Loucy (cell line): ENCODE measurements at regions not wholly inside any gene's neighbourhood (a gene's known extent, or its start where the extent isn't known, plus 50 kb on each side); places are given as distances from the start of the nearest gene placed in this dataset.
A peak's percentile ranks its signal among the peaks of the same experiment; 100 is the strongest.

Experiments
- H2AFZ ChIP-seq: fragments of 200-600 bp; sonication (generic); 2 replicates; pipeline ENCODE4 v1.6.0; 2016; ENCODE audit warnings: antibody characterized with exemption, mild to moderate bottlenecking, low read length, moderate library complexity
- H3F3A ChIP-seq: fragments of 200-600 bp; 2 replicates; pipeline ENCODE4 v1.6.0; 2016; ENCODE audit warnings: antibody characterized with exemption, low read depth, mild to moderate bottlenecking
- H3K27me3 ChIP-seq: fragments of 200-600 bp; sonication (generic); 2 replicates; pipeline ENCODE4 v1.6.1; 2014; ENCODE audit warnings: low read length, mild to moderate bottlenecking; ENCODE audit not compliant: insufficient read depth, poor library complexity, severe bottlenecking
- H3K36me3 ChIP-seq: fragments of 200-600 bp; sonication (generic); 2 replicates; pipeline ENCODE4 v1.6.1; 2016; ENCODE audit warnings: low read length; ENCODE audit not compliant: insufficient read depth
- H3K4me1 ChIP-seq: fragments of 200-600 bp; sonication (generic); 2 replicates; pipeline ENCODE4 v1.5.1; 2014; ENCODE audit warnings: low read length, mild to moderate bottlenecking; ENCODE audit not compliant: insufficient read depth, poor library complexity, severe bottlenecking
- H3K4me2 ChIP-seq: fragments of 200-600 bp; sonication (generic); 2 replicates; pipeline ENCODE4 v1.6.0; 2014; ENCODE audit warnings: antibody characterized with exemption, low read length, low read depth, mild to moderate bottlenecking; ENCODE audit not compliant: poor library complexity, severe bottlenecking
- H3K4me3 ChIP-seq: fragments of 200-600 bp; sonication (generic); 2 replicates; pipeline ENCODE4 v1.5.1; 2014; ENCODE audit warnings: low read length, mild to moderate bottlenecking, mixed read lengths; ENCODE audit not compliant: poor library complexity, severe bottlenecking
- H3K79me2 ChIP-seq: fragments of 200-600 bp; sonication (generic); 2 replicates; pipeline ENCODE4 v1.6.1; 2014; ENCODE audit warnings: low read length; ENCODE audit not compliant: insufficient read depth
- H3K9ac ChIP-seq: fragments of 200-600 bp; sonication (generic); 2 replicates; pipeline ENCODE4 v1.6.0; 2014; ENCODE audit warnings: mild to moderate bottlenecking, low read depth, low read length, moderate library complexity; ENCODE audit not compliant: poor library complexity, severe bottlenecking
- H3K9me2 ChIP-seq: fragments of 200-600 bp; sonication (generic); replicated peaks from 2 replicates; pipeline ENCODE4 v1.6.1; 2016; ENCODE audit warnings: low read depth, low read length, mixed read lengths
- H3K9me3 ChIP-seq: fragments of 200-600 bp; sonication (generic); 2 replicates; pipeline ENCODE4 v1.6.1; 2014; ENCODE audit warnings: mild to moderate bottlenecking, antibody characterized with exemption, low read length, low read depth; ENCODE audit not compliant: insufficient read depth
- H4K20me1 ChIP-seq: fragments of 200-600 bp; sonication (generic); 2 replicates; pipeline ENCODE4 v1.6.0; 2014; ENCODE audit warnings: antibody characterized with exemption, low read length, mild to moderate bottlenecking; ENCODE audit not compliant: insufficient read depth, poor library complexity, severe bottlenecking
- EZH2phosphoT487 ChIP-seq: fragments of 200-600 bp; IDR thresholded peaks from 2 replicates; pipeline ENCODE4 v1.6.1; 2018; ENCODE audit warnings: antibody characterized with exemption, mild to moderate bottlenecking, moderate library complexity, borderline replicate concordance
- TF ChIP-seq, protein P1 (sequence below): fragments of 200-600 bp; sonication (generic); conservative IDR thresholded peaks from 2 replicates; pipeline ENCODE4 v1.5.1; 2014; ENCODE audit warnings: mild to moderate bottlenecking, antibody characterized with exemption, low read length

DNA sequence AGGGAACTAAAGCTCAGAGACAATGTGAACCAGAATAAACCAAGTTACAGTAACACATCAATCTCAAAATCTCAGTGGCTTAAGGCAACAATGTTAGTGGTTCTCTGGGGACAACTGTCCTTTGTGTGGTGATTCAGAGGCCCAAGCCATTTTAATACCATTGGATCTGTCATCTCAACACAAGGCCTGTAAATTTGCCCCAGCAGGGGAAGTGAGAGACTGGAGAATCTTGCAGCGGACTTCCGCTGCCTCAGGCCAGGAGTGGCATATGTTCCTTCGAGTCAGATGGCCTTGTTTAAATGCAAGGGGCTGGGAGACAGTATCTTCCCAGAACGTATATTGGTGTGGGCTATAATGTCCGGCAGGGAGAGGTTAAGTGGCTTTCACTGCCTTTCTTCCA, 126.0 kb downstream of the CD83 start:
- Histone ChIP-seq H3K4me2 (peak overlapping the region; percentile 39), H3K9ac (peak overlapping the region; percentile 76), H3F3A (peaks cover 20% of the 10 kb centered on the region), H3K4me1 (peaks cover 65% of the 10 kb centered on the region), H3K79me2 (no peaks in the 10 kb centered on the region), H3K4me3 (no peak overlapping the region), H4K20me1 (no peaks in the 10 kb centered on the region), H3K9me3 (peaks cover 9% of the 10 kb centered on the region), H3K27me3 (no peaks in the 10 kb centered on the region), H2AFZ (no peak overlapping the region), H3K36me3 (no peaks in the 10 kb centered on the region; the same call in 1 of the 2 replicates), H3K9me2 (no peaks in the 10 kb centered on the region)
- TF ChIP-seq EZH2phosphoT487, result no peak
- TF ChIP-seq, protein P1, sequence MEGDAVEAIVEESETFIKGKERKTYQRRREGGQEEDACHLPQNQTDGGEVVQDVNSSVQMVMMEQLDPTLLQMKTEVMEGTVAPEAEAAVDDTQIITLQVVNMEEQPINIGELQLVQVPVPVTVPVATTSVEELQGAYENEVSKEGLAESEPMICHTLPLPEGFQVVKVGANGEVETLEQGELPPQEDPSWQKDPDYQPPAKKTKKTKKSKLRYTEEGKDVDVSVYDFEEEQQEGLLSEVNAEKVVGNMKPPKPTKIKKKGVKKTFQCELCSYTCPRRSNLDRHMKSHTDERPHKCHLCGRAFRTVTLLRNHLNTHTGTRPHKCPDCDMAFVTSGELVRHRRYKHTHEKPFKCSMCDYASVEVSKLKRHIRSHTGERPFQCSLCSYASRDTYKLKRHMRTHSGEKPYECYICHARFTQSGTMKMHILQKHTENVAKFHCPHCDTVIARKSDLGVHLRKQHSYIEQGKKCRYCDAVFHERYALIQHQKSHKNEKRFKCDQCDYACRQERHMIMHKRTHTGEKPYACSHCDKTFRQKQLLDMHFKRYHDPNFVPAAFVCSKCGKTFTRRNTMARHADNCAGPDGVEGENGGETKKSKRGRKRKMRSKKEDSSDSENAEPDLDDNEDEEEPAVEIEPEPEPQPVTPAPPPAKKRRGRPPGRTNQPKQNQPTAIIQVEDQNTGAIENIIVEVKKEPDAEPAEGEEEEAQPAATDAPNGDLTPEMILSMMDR, result no peak

DNA sequence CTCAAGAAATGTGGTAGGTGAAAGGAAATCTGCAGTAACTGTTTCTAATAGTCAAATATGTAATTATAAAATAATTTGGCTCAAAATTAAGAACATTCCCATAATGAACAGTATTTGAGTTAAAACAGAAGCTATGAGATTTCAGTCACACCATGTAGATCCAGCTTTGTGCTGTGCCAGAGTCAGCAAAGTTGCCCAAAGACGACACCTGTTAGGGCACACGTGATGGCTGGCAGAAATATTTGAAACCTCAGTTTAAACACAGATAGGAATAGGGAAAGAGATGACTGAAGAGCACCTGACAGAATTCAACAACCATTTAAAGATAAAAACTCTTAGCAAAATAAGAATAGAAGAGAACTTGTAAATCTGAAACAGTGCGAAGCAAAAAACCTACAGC, 129.3 kb downstream of the CD83 start:
- TF ChIP-seq EZH2phosphoT487, result no peak
- TF ChIP-seq, protein P1, result no peak
- H3K9me2 ChIP-seq, result no peaks in the 10 kb centered on the region
- no peaks in the 10 kb centered on the region for H4K20me1 ChIP-seq
- H3K9ac ChIP-seq, result peak overlapping the region; percentile 36
- H2AFZ ChIP-seq, result no peak overlapping the region
- H3F3A ChIP-seq, result peaks cover under 1% of the 10 kb centered on the region
- no peaks in the 10 kb centered on the region; the same call in 1 of the 2 replicates for H3K36me3 ChIP-seq
- peaks cover 14% of the 10 kb centered on the region for H3K9me3 ChIP-seq
- no peak overlapping the region for H3K4me3 ChIP-seq
- no peaks in the 10 kb centered on the region for H3K27me3 ChIP-seq
- no peaks in the 10 kb centered on the region for H3K79me2 ChIP-seq
- no peak overlapping the region for H3K4me2 ChIP-seq
- peaks cover 40% of the 10 kb centered on the region for H3K4me1 ChIP-seq

DNA sequence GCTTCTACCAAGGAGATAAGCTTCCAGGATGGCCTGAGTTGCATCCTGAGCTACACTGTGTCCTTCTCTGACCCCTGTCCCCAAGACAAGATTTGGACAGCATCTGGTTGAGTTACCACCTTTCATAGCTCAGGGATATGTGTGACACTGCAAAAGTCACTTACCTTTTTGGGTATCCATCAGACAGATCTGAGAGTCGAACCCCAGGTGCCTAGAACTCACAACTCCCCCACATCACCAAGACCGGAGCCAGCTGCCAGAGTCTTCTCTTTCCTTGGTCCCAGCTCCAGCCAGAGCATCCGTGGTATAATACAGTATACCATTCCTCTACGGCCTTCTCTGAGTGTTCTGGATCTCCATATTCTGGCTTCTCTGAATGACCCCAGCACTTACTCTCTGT, 133.0 kb downstream of the CD83 start:
- TF ChIP-seq, protein P1, result no peak
- no peak overlapping the region for H2AFZ ChIP-seq
- H3K4me3 ChIP-seq, result no peak overlapping the region
- H3K36me3 ChIP-seq, result no peaks in the 10 kb centered on the region; the same call in 1 of the 2 replicates
- H3K4me1 ChIP-seq, result peaks cover 34% of the 10 kb centered on the region
- H3K4me2 ChIP-seq, result no peak overlapping the region
- no peaks in the 10 kb centered on the region for H4K20me1 ChIP-seq
- no peaks in the 10 kb centered on the region for H3K9me2 ChIP-seq
- H3K9me3 ChIP-seq, result peaks cover 14% of the 10 kb centered on the region
- H3K27me3 ChIP-seq, result no peaks in the 10 kb centered on the region
- no peaks in the 10 kb centered on the region; the same call in 1 of the 2 replicates for H3F3A ChIP-seq
- no peak overlapping the region for H3K9ac ChIP-seq
- H3K79me2 ChIP-seq, result no peaks in the 10 kb centered on the region
